22Rv1 (cell line): ENCODE measurements at regions not wholly inside any gene's neighbourhood (a gene's known extent, or its start where the extent isn't known, plus 50 kb on each side); places are given as distances from the start of the nearest gene placed in this dataset.
A peak's percentile ranks its signal among the peaks of the same experiment; 100 is the strongest.

Source experiments
- H3K27ac ChIP-seq: fragments of 450-650 bp; 2 replicates; pipeline ENCODE4 v1.5.1; 2017
- CTCF ChIP-seq: fragments of 450-650 bp; IDR thresholded peaks from 2 replicates; pipeline ENCODE4 v1.5.1; 2017; ENCODE audit warnings: mild to moderate bottlenecking
- ZFX ChIP-seq: fragments of 450-650 bp; IDR thresholded peaks from 2 replicates; pipeline ENCODE4 v1.6.1; 2017; ENCODE audit warnings: antibody characterized with exemption, borderline replicate concordance

GRCh38 chr13:68813180-68813796, 1294.3 kb upstream of the ATXN8OS start:
- H3K27ac ChIP-seq: no peak overlapping the region
- TF ChIP-seq CTCF (no peak), ZFX (no peak)

- H3K27ac ChIP-seq: no peak overlapping the region
- no peak for TF ChIP-seq ZFX
- peak; percentile 36 for TF ChIP-seq CTCF
These were observed 1297.0 kb upstream of the ATXN8OS start for GRCh38 chr13:68810660-68811059.

GRCh38 chr13:68808456-68808855, 1299.2 kb upstream of the ATXN8OS start:
- no peak for TF ChIP-seq CTCF
- no peak for TF ChIP-seq ZFX
- H3K27ac ChIP-seq: no peak overlapping the region

- TF ChIP-seq ZFX: no peak
- no peak for TF ChIP-seq CTCF
- no peak overlapping the region for H3K27ac ChIP-seq
These were observed 1301.5 kb upstream of the ATXN8OS start for GRCh38 chr13:68806125-68806524.

GRCh38 chr13:68784275-68784674, 1323.4 kb upstream of the ATXN8OS start:
- TF ChIP-seq ZFX (no peak), CTCF (no peak)
- H3K27ac ChIP-seq: no peak overlapping the region

- TF ChIP-seq ZFX (no peak), CTCF (no peak)
These were observed 1348.0 kb upstream of the ATXN8OS start for GRCh38 chr13:68759617-68760016.

GRCh38 chr13:68749796-68750195, 1357.8 kb upstream of the ATXN8OS start:
- H3K27ac ChIP-seq: peak overlapping the region; percentile 9; the same call in 1 of the 2 replicates
- TF ChIP-seq CTCF: no peak
- no peak for TF ChIP-seq ZFX

More at GRCh38 chr13:68759617-68760016, 1348.0 kb upstream of the ATXN8OS start:
- no peak overlapping the region for H3K27ac ChIP-seq
